SK-N-SH (cell line): ENCODE measurements at regions not wholly inside any gene's neighbourhood (a gene's known extent, or its start where the extent isn't known, plus 50 kb on each side); places are given as distances from the start of the nearest gene placed in this dataset.

Source experiments
- CTCF ChIA-PET: fragments of 300-600, 350-600 bp; formaldehyde crosslinking; extraction: SDS; loops from one replicate; lab custom pipeline; 2021; lab: Yijun Ruan, JAX
- POLR2A ChIA-PET: fragments of 350-600 bp; sonication (Branson Sonifier 250); formaldehyde crosslinking; extraction: SDS; loops from one replicate; lab custom pipeline; 2020; ENCODE audit warnings: antibody characterized with exemption, inconsistent platforms; lab: Yijun Ruan, JAX
- DNase-seq: peaks from one replicate; pipeline ENCODE4 v3.0.0; 2012
- H2AFZ ChIP-seq: fragments of 200-600 bp; sonication (generic); 2 replicates; pipeline ENCODE4 v1.8.1; 2016; ENCODE audit warnings: antibody characterized with exemption, mild to moderate bottlenecking, low read depth
- H3F3A ChIP-seq: fragments of 200-600 bp; sonication (generic); replicated peaks from 2 replicates; pipeline ENCODE3; 2016; ENCODE audit warnings: antibody characterized with exemption, mild to moderate bottlenecking; ENCODE audit not compliant: insufficient read depth
- H3K27ac ChIP-seq, 2 experiments: fragments of 200-500 bp in 1 of 2; fragments of 200-600 bp in 1 of 2; sonication (Bioruptor generic) in 1 of 2; sonication (generic), shearing (Covaris generic) in 1 of 2; 2 replicates each; pipeline versions ENCODE4 v1.5.1 to v1.6.1; 2014 to 2016; ENCODE audit warnings: low read depth in 2 of 2, inconsistent platforms in 1 of 2, low read length in 1 of 2, mild to moderate bottlenecking in 1 of 2, mixed read lengths in 1 of 2
- H3K27me3 ChIP-seq: fragments of 200-600 bp; sonication (generic), shearing (Covaris generic); 2 replicates; pipeline ENCODE4 v1.6.1; 2016; ENCODE audit warnings: mixed run types; ENCODE audit not compliant: insufficient read depth
- H3K36me3 ChIP-seq, 2 experiments: fragments of 200-500 bp in 1 of 2; fragments of 200-600 bp in 1 of 2; sonication (Bioruptor generic) in 1 of 2; sonication (generic) in 1 of 2; replicated peaks in 1 of 2; 2 replicates each; pipeline versions ENCODE3 to v1.5.1; 2014 to 2016; ENCODE audit warnings: low read length in 1 of 2, mild to moderate bottlenecking in 1 of 2; ENCODE audit not compliant: insufficient read depth in 2 of 2, control insufficient read depth in 1 of 2
- H3K4me1 ChIP-seq, 2 experiments: fragments of 200-500 bp in 1 of 2; fragments of 200-600 bp in 1 of 2; sonication (Bioruptor generic) in 1 of 2; sonication (generic), shearing (Covaris generic) in 1 of 2; 2 replicates each; pipeline versions ENCODE4 v1.5.1 to v1.6.1; 2014 to 2016; ENCODE audit warnings: low read depth in 1 of 2, low read length in 1 of 2, mixed run types in 1 of 2; ENCODE audit not compliant: insufficient read depth in 2 of 2, control insufficient read depth in 1 of 2
- H3K4me2 ChIP-seq: fragments of 200-600 bp; sonication (generic), shearing (Covaris generic); 2 replicates; pipeline ENCODE4 v1.6.1; 2017; ENCODE audit warnings: mixed run types
- H3K4me3 ChIP-seq, 2 experiments: fragments of 200-500 bp in 1 of 2; fragments of 200-600 bp in 1 of 2; sonication (Bioruptor generic) in 1 of 2; sonication (generic), shearing (Covaris generic) in 1 of 2; 2 replicates each; pipeline versions ENCODE4 v1.5.1 to v1.8.1; 2014 to 2016; ENCODE audit warnings: low read depth in 2 of 2, inconsistent platforms in 1 of 2, low read length in 1 of 2, mild to moderate bottlenecking in 1 of 2, mixed read lengths in 1 of 2, moderate library complexity in 1 of 2
- H3K79me2 ChIP-seq: fragments of 200-600 bp; sonication (generic); 2 replicates; pipeline ENCODE4 v1.8.1; 2017; ENCODE audit warnings: mild to moderate bottlenecking; ENCODE audit not compliant: insufficient read depth
- H3K9ac ChIP-seq: fragments of 200-600 bp; sonication (generic); 2 replicates; pipeline ENCODE4 v1.6.1; 2017; ENCODE audit warnings: mixed run types
- H3K9me2 ChIP-seq: fragments of 200-600 bp; sonication (generic); 2 replicates; pipeline ENCODE4 v1.6.1; 2017; ENCODE audit warnings: mixed run types
- H3K9me3 ChIP-seq: fragments of 200-600 bp; sonication (generic); 2 replicates; pipeline ENCODE4 v1.6.1; 2017; ENCODE audit warnings: mixed run types, mild to moderate bottlenecking, moderate library complexity
- H4K20me1 ChIP-seq: fragments of 200-600 bp; sonication (generic); 2 replicates; pipeline ENCODE4 v1.6.1; 2017; ENCODE audit warnings: mild to moderate bottlenecking, mixed run types; ENCODE audit not compliant: insufficient read depth
- CTCF ChIP-seq: fragments of 200-600 bp; sonication (generic); IDR thresholded peaks from 2 replicates; pipeline ENCODE4 v1.6.1; 2017; ENCODE audit warnings: antibody characterized with exemption, mild to moderate bottlenecking, moderate library complexity
- ELF1 ChIP-seq: IDR thresholded peaks from 2 replicates; pipeline ENCODE4 v1.4.0; 2012
- EZH2phosphoT487 ChIP-seq: fragments of 200-600 bp; sonication (generic); IDR thresholded peaks from 2 replicates; pipeline ENCODE4 v1.6.1; 2017; ENCODE audit warnings: low read depth, mixed run types, mild to moderate bottlenecking, antibody characterized with exemption, moderate library complexity, borderline replicate concordance
- FOSL2 ChIP-seq: IDR thresholded peaks from 2 replicates; pipeline ENCODE4 v1.4.0; 2012; ENCODE audit warnings: low read depth, mild to moderate bottlenecking, moderate library complexity, borderline replicate concordance
- GABPA ChIP-seq: IDR thresholded peaks from 2 replicates; pipeline ENCODE4 v1.4.0; 2012; ENCODE audit warnings: low read depth, mild to moderate bottlenecking
- JUND ChIP-seq: IDR thresholded peaks from 2 replicates; pipeline ENCODE4 v1.4.0; 2012
- RAD21 ChIP-seq: IDR thresholded peaks from 2 replicates; pipeline ENCODE4 v1.6.1; 2012; ENCODE audit warnings: mild to moderate bottlenecking, low read length
- REST ChIP-seq: IDR thresholded peaks from 2 replicates; pipeline ENCODE4 v1.6.1; 2012; ENCODE audit warnings: mild to moderate bottlenecking, low read depth, low read length, moderate library complexity
- RXRA ChIP-seq: IDR thresholded peaks from 2 replicates; pipeline ENCODE4 v1.4.0; 2012; ENCODE audit warnings: low read depth, mild to moderate bottlenecking, borderline replicate concordance
- WGBS: methylation state at CpG from one replicate; pipeline ENCODE4 v1.1.6; 2017; ENCODE audit warnings: low lambda C conversion rate; 5-methylcytosine and 5-hydroxymethylcytosine counted together
- TF ChIP-seq, protein P1 (sequence below): fragments of 150-350 bp; IDR thresholded peaks from 2 replicates; pipeline ENCODE4 v1.6.1; 2016; ENCODE audit warnings: mild to moderate bottlenecking, low read depth, low read length
- TF ChIP-seq, protein P2 (sequence below): IDR thresholded peaks from 2 replicates; pipeline ENCODE4 v1.4.0; 2012; ENCODE audit warnings: low read depth, borderline replicate concordance

- TF ChIP-seq, protein P1, sequence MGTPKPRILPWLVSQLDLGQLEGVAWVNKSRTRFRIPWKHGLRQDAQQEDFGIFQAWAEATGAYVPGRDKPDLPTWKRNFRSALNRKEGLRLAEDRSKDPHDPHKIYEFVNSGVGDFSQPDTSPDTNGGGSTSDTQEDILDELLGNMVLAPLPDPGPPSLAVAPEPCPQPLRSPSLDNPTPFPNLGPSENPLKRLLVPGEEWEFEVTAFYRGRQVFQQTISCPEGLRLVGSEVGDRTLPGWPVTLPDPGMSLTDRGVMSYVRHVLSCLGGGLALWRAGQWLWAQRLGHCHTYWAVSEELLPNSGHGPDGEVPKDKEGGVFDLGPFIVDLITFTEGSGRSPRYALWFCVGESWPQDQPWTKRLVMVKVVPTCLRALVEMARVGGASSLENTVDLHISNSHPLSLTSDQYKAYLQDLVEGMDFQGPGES, result no peak
- TF ChIP-seq REST (no peak), ELF1 (no peak), RXRA (no peak)
- Histone ChIP-seq H3K9me2 (no peaks in the 10 kb centered on the region), H3K27ac (no peak overlapping the region), H3K27me3 (peaks cover 23% of the 10 kb centered on the region; the same call in 1 of the 2 replicates), H3K9me3 (no peaks in the 10 kb centered on the region), H3K4me3 (no peak overlapping the region), H3K79me2 (no peaks in the 10 kb centered on the region), H3F3A (no peaks in the 10 kb centered on the region), H3K36me3 (no peaks in the 10 kb centered on the region), H3K4me1 (no peaks in the 10 kb centered on the region), H3K9ac (no peak overlapping the region), H4K20me1 (no peaks in the 10 kb centered on the region), H3K4me2 (no peak overlapping the region), H2AFZ (no peak overlapping the region)
- no peak for DNase-seq
- ChIA-PET POLR2A (no interaction called here), CTCF (no interaction called here)
- WGBS, result 28% methylated on average over 11 of the region's 42 CpGs
Observed at GRCh38 chr18:78309307-78309706, 670.3 kb upstream of the SALL3 start.

DNA sequence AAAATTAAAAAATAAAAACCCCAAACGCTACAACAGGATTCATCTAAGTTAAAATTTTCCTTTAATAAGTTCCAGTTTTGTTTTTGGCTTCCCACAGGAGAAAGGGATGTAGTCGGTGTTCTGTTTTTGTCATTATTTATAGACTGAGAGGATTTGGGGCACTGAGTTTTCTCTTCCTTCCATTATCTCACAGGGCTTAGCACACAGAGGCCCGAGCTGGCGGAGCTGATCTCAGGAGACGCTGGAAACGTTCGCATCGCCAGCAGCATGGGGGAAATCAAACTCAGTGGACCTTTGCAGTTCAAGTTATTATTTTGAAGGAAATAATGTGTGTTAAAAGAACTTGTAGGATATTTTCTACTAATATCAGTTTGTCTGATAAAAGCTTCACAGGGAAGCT lies 669.7 kb upstream of the SALL3 start:
- no peak overlapping the region for H3K9ac ChIP-seq
- H3K36me3 ChIP-seq, result no peaks in the 10 kb centered on the region
- no peaks in the 10 kb centered on the region for H3F3A ChIP-seq
- H4K20me1 ChIP-seq, result no peaks in the 10 kb centered on the region
- no peaks in the 10 kb centered on the region for H3K9me3 ChIP-seq
- no peaks in the 10 kb centered on the region for H3K4me1 ChIP-seq
- no peaks in the 10 kb centered on the region for H3K9me2 ChIP-seq
- no peak overlapping the region for H2AFZ ChIP-seq
- 4% methylated on average over 8 of the region's 8 CpGs for WGBS
- H3K79me2 ChIP-seq, result no peaks in the 10 kb centered on the region
- H3K4me2 ChIP-seq, result no peak overlapping the region
- H3K27me3 ChIP-seq, result peaks cover 19% of the 10 kb centered on the region; the same call in 1 of the 2 replicates
- TF ChIP-seq FOSL2 (no peak), RAD21 (no peak), JUND (no peak), EZH2phosphoT487 (no peak), GABPA (no peak), CTCF (no peak)
- TF ChIP-seq, protein P2, sequence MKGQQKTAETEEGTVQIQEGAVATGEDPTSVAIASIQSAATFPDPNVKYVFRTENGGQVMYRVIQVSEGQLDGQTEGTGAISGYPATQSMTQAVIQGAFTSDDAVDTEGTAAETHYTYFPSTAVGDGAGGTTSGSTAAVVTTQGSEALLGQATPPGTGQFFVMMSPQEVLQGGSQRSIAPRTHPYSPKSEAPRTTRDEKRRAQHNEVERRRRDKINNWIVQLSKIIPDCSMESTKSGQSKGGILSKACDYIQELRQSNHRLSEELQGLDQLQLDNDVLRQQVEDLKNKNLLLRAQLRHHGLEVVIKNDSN, result no peak
- no peak overlapping the region for H3K4me3 ChIP-seq
- no peak overlapping the region for H3K27ac ChIP-seq
- no peak for DNase-seq
- CTCF ChIA-PET, result interaction anchor here (0.6 to 0.7 kb wide), 2 partner anchors 977 to 1218 kb away, joined by 3 to 5 read pairs; no protein-coding TSS in a partner anchor
- POLR2A ChIA-PET, result no interaction called here
